ENCODE measurements at regions not wholly inside any gene's neighbourhood (a gene's known extent, or its start where the extent isn't known, plus 50 kb on each side); places are given as distances from the start of the nearest gene placed in this dataset.
"Not testable (repeated sequence)": the region's sequence is repeated elsewhere in the genome, so short reads cannot be mapped to it uniquely, and the experiment has no call there.

- H3K27me3 ChIP-seq (ENCODE audit: control insufficient read depth in 1 of 2, insufficient read depth in 2 of 2, low read length in 2 of 2); H3K4me3 ChIP-seq (ENCODE audit: low read depth in 1 of 2, low read length in 2 of 2); H3K27ac ChIP-seq (ENCODE audit: low read depth, low read length); H3K36me3 ChIP-seq (ENCODE audit: control insufficient read depth in 1 of 2, insufficient read depth in 2 of 2, low read length in 2 of 2); H3K9me3 ChIP-seq (ENCODE audit: control insufficient read depth in 1 of 2, low read length in 2 of 2); H3K4me1 ChIP-seq (ENCODE audit: control insufficient read depth in 1 of 2, insufficient read depth in 2 of 2, low read length in 2 of 2); H3K9ac ChIP-seq (ENCODE audit: low read depth in 1 of 2, low read length in 2 of 2): not testable (repeated sequence)
These were observed 757.9 kb downstream of the C4orf33 start for GRCh38 chr4:129853685-129854467.

GRCh38 chr4:129862461-129862860 lies 766.5 kb downstream of the C4orf33 start:
- Histone ChIP-seq H3K4me3 (ENCODE audit: low read depth in 1 of 2, low read length in 2 of 2) (no peak overlapping the region), H3K9me3 (ENCODE audit: control insufficient read depth in 1 of 2, low read length in 2 of 2) (no peaks in the 10 kb centered on the region), H3K4me1 (ENCODE audit: control insufficient read depth in 1 of 2, insufficient read depth in 2 of 2, low read length in 2 of 2) (no peaks in the 10 kb centered on the region), H3K36me3 (ENCODE audit: control insufficient read depth in 1 of 2, insufficient read depth in 2 of 2, low read length in 2 of 2) (no peaks in the 10 kb centered on the region), H3K9ac (ENCODE audit: low read depth in 1 of 2, low read length in 2 of 2) (no peak overlapping the region), H3K27ac (ENCODE audit: low read depth, low read length) (no peak overlapping the region), H3K27me3 (ENCODE audit: control insufficient read depth in 1 of 2, insufficient read depth in 2 of 2, low read length in 2 of 2) (no peaks in the 10 kb centered on the region)

DNA sequence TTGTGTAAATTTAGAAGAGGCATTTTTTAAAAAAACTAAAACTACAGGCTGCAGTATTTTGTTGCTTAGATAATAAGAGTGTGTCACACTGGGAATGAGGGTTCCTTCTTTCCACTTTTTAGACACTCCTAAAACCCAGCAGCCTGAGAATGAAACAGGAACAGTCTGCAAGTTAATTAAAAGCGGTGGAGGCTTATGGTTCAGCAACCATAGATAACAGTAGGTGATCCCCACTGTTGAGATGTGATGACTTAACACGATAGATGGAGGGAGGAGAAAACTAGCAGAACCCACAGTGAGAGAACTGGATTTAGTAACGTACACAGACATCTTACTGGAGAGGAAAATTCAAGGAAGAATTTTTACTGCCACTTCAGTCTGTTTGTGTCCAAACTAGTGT lies 767.3 kb downstream of the C4orf33 start:
- no peaks in the 10 kb centered on the region for H3K27me3 ChIP-seq (ENCODE audit: control insufficient read depth in 1 of 2, insufficient read depth in 2 of 2, low read length in 2 of 2)
- H3K9me3 ChIP-seq (ENCODE audit: control insufficient read depth in 1 of 2, low read length in 2 of 2): no peaks in the 10 kb centered on the region
- H3K4me3 ChIP-seq (ENCODE audit: low read depth in 1 of 2, low read length in 2 of 2): no peak overlapping the region
- H3K36me3 ChIP-seq (ENCODE audit: control insufficient read depth in 1 of 2, insufficient read depth in 2 of 2, low read length in 2 of 2): no peaks in the 10 kb centered on the region
- H3K9ac ChIP-seq (ENCODE audit: low read depth in 1 of 2, low read length in 2 of 2): no peak overlapping the region
- no peaks in the 10 kb centered on the region for H3K4me1 ChIP-seq (ENCODE audit: control insufficient read depth in 1 of 2, insufficient read depth in 2 of 2, low read length in 2 of 2)
- H3K27ac ChIP-seq (ENCODE audit: low read depth, low read length): no peak overlapping the region

DNA sequence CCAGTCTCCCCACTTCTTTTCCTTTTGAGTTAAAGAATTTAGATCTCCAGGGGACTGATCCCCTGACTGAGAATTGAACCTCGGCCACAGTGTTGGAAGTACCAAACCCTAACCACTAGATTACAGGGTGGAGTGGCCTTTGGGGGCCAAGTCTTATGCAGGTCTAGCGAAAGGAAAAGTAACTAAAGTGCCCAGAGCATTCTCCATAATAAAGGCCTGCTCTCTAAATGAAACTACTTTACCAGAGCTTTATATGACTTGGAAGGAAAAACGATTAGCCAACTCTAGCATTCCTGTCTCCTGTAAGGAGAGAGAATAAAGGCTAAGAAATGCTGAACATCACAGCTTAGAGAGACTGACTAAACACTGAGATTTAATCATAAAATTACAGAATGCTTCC lies 788.0 kb downstream of the C4orf33 start:
- no peaks in the 10 kb centered on the region for H3K9me3 ChIP-seq (ENCODE audit: control insufficient read depth in 1 of 2, low read length in 2 of 2)
- H3K9ac ChIP-seq (ENCODE audit: low read depth in 1 of 2, low read length in 2 of 2): no peak overlapping the region
- H3K27me3 ChIP-seq (ENCODE audit: control insufficient read depth in 1 of 2, insufficient read depth in 2 of 2, low read length in 2 of 2): no peaks in the 10 kb centered on the region
- H3K36me3 ChIP-seq (ENCODE audit: control insufficient read depth in 1 of 2, insufficient read depth in 2 of 2, low read length in 2 of 2): no peaks in the 10 kb centered on the region
- no peak overlapping the region for H3K4me3 ChIP-seq (ENCODE audit: low read depth in 1 of 2, low read length in 2 of 2)
- H3K27ac ChIP-seq (ENCODE audit: low read depth, low read length): no peak overlapping the region
- no peaks in the 10 kb centered on the region for H3K4me1 ChIP-seq (ENCODE audit: control insufficient read depth in 1 of 2, insufficient read depth in 2 of 2, low read length in 2 of 2)

- H3K9ac ChIP-seq (ENCODE audit: low read depth in 1 of 2, low read length in 2 of 2): no peak overlapping the region
These were observed 801.2 kb downstream of the C4orf33 start for GRCh38 chr4:129897111-129897510.

GRCh38 chr4:129899849-129900248 lies 803.9 kb downstream of the C4orf33 start:
- no peaks in the 10 kb centered on the region for H3K9me3 ChIP-seq (ENCODE audit: control insufficient read depth in 1 of 2, low read length in 2 of 2)
- no peaks in the 10 kb centered on the region for H3K4me1 ChIP-seq (ENCODE audit: control insufficient read depth in 1 of 2, insufficient read depth in 2 of 2, low read length in 2 of 2)
- H3K9ac ChIP-seq (ENCODE audit: low read depth in 1 of 2, low read length in 2 of 2): no peak overlapping the region
- H3K4me3 ChIP-seq (ENCODE audit: low read depth in 1 of 2, low read length in 2 of 2): no peak overlapping the region
- no peak overlapping the region for H3K27ac ChIP-seq (ENCODE audit: low read depth, low read length)
- H3K36me3 ChIP-seq (ENCODE audit: control insufficient read depth in 1 of 2, insufficient read depth in 2 of 2, low read length in 2 of 2): no peaks in the 10 kb centered on the region
- H3K27me3 ChIP-seq (ENCODE audit: control insufficient read depth in 1 of 2, insufficient read depth in 2 of 2, low read length in 2 of 2): no peaks in the 10 kb centered on the region

More at GRCh38 chr4:129897111-129897510, 801.2 kb downstream of the C4orf33 start:
- Histone ChIP-seq H3K4me1 (ENCODE audit: control insufficient read depth in 1 of 2, insufficient read depth in 2 of 2, low read length in 2 of 2) (no peaks in the 10 kb centered on the region), H3K4me3 (ENCODE audit: low read depth in 1 of 2, low read length in 2 of 2) (no peak overlapping the region), H3K27me3 (ENCODE audit: control insufficient read depth in 1 of 2, insufficient read depth in 2 of 2, low read length in 2 of 2) (no peaks in the 10 kb centered on the region), H3K36me3 (ENCODE audit: control insufficient read depth in 1 of 2, insufficient read depth in 2 of 2, low read length in 2 of 2) (no peaks in the 10 kb centered on the region), H3K27ac (ENCODE audit: low read depth, low read length) (no peak overlapping the region), H3K9me3 (ENCODE audit: control insufficient read depth in 1 of 2, low read length in 2 of 2) (no peaks in the 10 kb centered on the region)

GRCh38 chr4:129900430-129900953 lies 804.5 kb downstream of the C4orf33 start:
- Histone ChIP-seq H3K9me3 (ENCODE audit: control insufficient read depth in 1 of 2, low read length in 2 of 2) (no peaks in the 10 kb centered on the region), H3K4me3 (ENCODE audit: low read depth in 1 of 2, low read length in 2 of 2) (no peak overlapping the region), H3K27ac (ENCODE audit: low read depth, low read length) (no peak overlapping the region), H3K9ac (ENCODE audit: low read depth in 1 of 2, low read length in 2 of 2) (no peak overlapping the region), H3K36me3 (ENCODE audit: control insufficient read depth in 1 of 2, insufficient read depth in 2 of 2, low read length in 2 of 2) (no peaks in the 10 kb centered on the region), H3K27me3 (ENCODE audit: control insufficient read depth in 1 of 2, insufficient read depth in 2 of 2, low read length in 2 of 2) (no peaks in the 10 kb centered on the region), H3K4me1 (ENCODE audit: control insufficient read depth in 1 of 2, insufficient read depth in 2 of 2, low read length in 2 of 2) (no peaks in the 10 kb centered on the region)

DNA sequence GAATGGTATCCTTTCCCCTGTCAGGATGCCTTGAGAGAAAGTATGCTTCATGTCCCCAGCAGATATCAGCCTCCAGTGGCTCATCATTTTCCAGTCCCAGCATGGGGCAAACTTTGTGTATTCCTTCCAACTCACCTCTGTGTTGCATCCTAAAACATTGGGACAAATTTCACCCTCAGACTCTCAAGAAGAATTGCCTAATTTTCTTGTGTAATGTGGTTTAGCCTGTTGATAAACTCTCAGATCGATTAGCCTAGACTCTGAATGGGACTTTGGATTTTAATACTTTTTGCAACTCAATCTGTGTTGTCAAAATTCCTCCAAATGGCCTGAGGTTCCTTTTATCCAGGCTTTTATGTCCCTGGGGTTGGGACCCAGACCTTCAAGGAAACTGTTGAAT lies 805.3 kb downstream of the C4orf33 start:
- no peaks in the 10 kb centered on the region for H3K4me1 ChIP-seq (ENCODE audit: control insufficient read depth in 1 of 2, insufficient read depth in 2 of 2, low read length in 2 of 2)
- H3K27me3 ChIP-seq (ENCODE audit: control insufficient read depth in 1 of 2, insufficient read depth in 2 of 2, low read length in 2 of 2): no peaks in the 10 kb centered on the region
- H3K36me3 ChIP-seq (ENCODE audit: control insufficient read depth in 1 of 2, insufficient read depth in 2 of 2, low read length in 2 of 2): no peaks in the 10 kb centered on the region
- no peak overlapping the region for H3K27ac ChIP-seq (ENCODE audit: low read depth, low read length)
- no peak overlapping the region for H3K4me3 ChIP-seq (ENCODE audit: low read depth in 1 of 2, low read length in 2 of 2)
- no peaks in the 10 kb centered on the region for H3K9me3 ChIP-seq (ENCODE audit: control insufficient read depth in 1 of 2, low read length in 2 of 2)
- H3K9ac ChIP-seq (ENCODE audit: low read depth in 1 of 2, low read length in 2 of 2): no peak overlapping the region

- Histone ChIP-seq H3K36me3 (ENCODE audit: control insufficient read depth in 1 of 2, insufficient read depth in 2 of 2, low read length in 2 of 2) (no peaks in the 10 kb centered on the region), H3K4me1 (ENCODE audit: control insufficient read depth in 1 of 2, insufficient read depth in 2 of 2, low read length in 2 of 2) (no peaks in the 10 kb centered on the region)
These were observed 807.9 kb downstream of the C4orf33 start for GRCh38 chr4:129903861-129904260.

DNA sequence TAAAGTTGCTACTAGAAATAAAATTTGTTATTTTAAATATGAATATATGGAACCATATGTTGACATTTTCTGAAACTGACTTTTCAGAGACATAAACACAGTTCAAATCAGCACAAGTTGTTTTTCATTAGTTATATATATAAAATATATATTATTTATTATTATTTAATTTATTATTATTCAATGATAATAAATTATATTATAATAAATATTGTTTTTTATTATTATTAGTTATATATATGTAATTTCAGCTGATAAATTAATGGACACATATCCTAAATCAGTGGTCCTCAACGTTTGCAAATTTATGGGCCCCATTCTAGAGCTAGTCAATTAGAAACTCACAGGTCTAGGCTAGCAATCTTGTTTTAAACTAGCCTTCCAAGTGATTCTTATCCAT lies 809.3 kb downstream of the C4orf33 start:
- Histone ChIP-seq H3K27me3 (ENCODE audit: control insufficient read depth in 1 of 2, insufficient read depth in 2 of 2, low read length in 2 of 2) (no peaks in the 10 kb centered on the region), H3K4me1 (ENCODE audit: control insufficient read depth in 1 of 2, insufficient read depth in 2 of 2, low read length in 2 of 2) (no peaks in the 10 kb centered on the region), H3K36me3 (ENCODE audit: control insufficient read depth in 1 of 2, insufficient read depth in 2 of 2, low read length in 2 of 2) (no peaks in the 10 kb centered on the region), H3K4me3 (ENCODE audit: low read depth in 1 of 2, low read length in 2 of 2) (no peak overlapping the region), H3K9ac (ENCODE audit: low read depth in 1 of 2, low read length in 2 of 2) (no peak overlapping the region), H3K27ac (ENCODE audit: low read depth, low read length) (no peak overlapping the region), H3K9me3 (ENCODE audit: control insufficient read depth in 1 of 2, low read length in 2 of 2) (no peaks in the 10 kb centered on the region)

More at GRCh38 chr4:129903861-129904260, 807.9 kb downstream of the C4orf33 start:
- Histone ChIP-seq H3K9me3 (ENCODE audit: control insufficient read depth in 1 of 2, low read length in 2 of 2) (no peaks in the 10 kb centered on the region), H3K9ac (ENCODE audit: low read depth in 1 of 2, low read length in 2 of 2) (no peak overlapping the region), H3K27me3 (ENCODE audit: control insufficient read depth in 1 of 2, insufficient read depth in 2 of 2, low read length in 2 of 2) (no peaks in the 10 kb centered on the region), H3K4me3 (ENCODE audit: low read depth in 1 of 2, low read length in 2 of 2) (no peak overlapping the region), H3K27ac (ENCODE audit: low read depth, low read length) (no peak overlapping the region)
